Natural killer cell (primary cell): ENCODE measurements at regions not wholly inside any gene's neighbourhood (a gene's known extent, or its start where the extent isn't known, plus 50 kb on each side); places are given as distances from the start of the nearest gene placed in this dataset.

Experiments used
- ATAC-seq, 3 donors: fragments of 150-1000 bp in 2 of 3; fragments of 200-7000 bp in 1 of 3; cut with Tn5 transposase; 1 replicate in 1 of 3; 2 replicates in 2 of 3; pipeline ENCODE4 v1.10.0; 2021; ENCODE audit warnings: mild to moderate bottlenecking in 2 of 3, moderate library complexity in 2 of 3
- DNase-seq, 2 donors: peaks; one replicate each; pipeline versions ENCODE4 v3.0.0 to v3.0.0-alpha.2; 2013 to 2021; ENCODE audit warnings: mixed read lengths in 1 of 2
- H3K27ac ChIP-seq: one replicate; pipeline ENCODE4 v1.5.1; 2013; ENCODE audit warnings: mild to moderate bottlenecking, low read length
- H3K27me3 ChIP-seq: one replicate; pipeline ENCODE4 v1.6.1; 2013; ENCODE audit warnings: low read length; ENCODE audit not compliant: control insufficient read depth, insufficient read depth
- H3K36me3 ChIP-seq: one replicate; pipeline ENCODE4 v1.6.1; 2013; ENCODE audit warnings: low read length; ENCODE audit not compliant: control insufficient read depth, insufficient read depth
- H3K4me1 ChIP-seq: one replicate; pipeline ENCODE4 v1.6.1; 2013; ENCODE audit warnings: low read length; ENCODE audit not compliant: control insufficient read depth, insufficient read depth
- H3K4me3 ChIP-seq: one replicate; pipeline ENCODE4 v1.5.1; 2013; ENCODE audit warnings: low read length
- H3K9me3 ChIP-seq: one replicate; pipeline ENCODE4 v1.6.1; 2013; ENCODE audit warnings: low read length; ENCODE audit not compliant: control insufficient read depth, insufficient read depth
- H3K27ac Mint-ChIP-seq, 2 donors: one replicate each; pipeline ENCODE4 v1.8.0; 2022; ENCODE audit warnings: mild to moderate bottlenecking in 2 of 2, mixed read lengths in 2 of 2, moderate library complexity in 1 of 2
- H3K27me3 Mint-ChIP-seq, 2 donors: one replicate each; pipeline ENCODE4 v1.8.0; 2022; ENCODE audit warnings: low read depth in 2 of 2, mixed read lengths in 2 of 2
- H3K36me3 Mint-ChIP-seq: one replicate; pipeline ENCODE4 v1.8.0; 2022; ENCODE audit warnings: mixed read lengths
- H3K4me1 Mint-ChIP-seq, 2 donors: one replicate each; pipeline ENCODE4 v1.8.0; 2022; ENCODE audit warnings: mixed read lengths in 2 of 2
- H3K4me3 Mint-ChIP-seq: one replicate; pipeline ENCODE4 v1.8.0; 2022; ENCODE audit warnings: mild to moderate bottlenecking, moderate library complexity, mixed read lengths
- H3K9me3 Mint-ChIP-seq, 2 donors: one replicate each; pipeline ENCODE4 v1.8.0; 2022; ENCODE audit warnings: mixed read lengths in 2 of 2
- CTCF ChIP-seq: fragments of 200-600 bp; IDR thresholded peaks from one replicate; pipeline ENCODE4 v1.8.0; 2022; ENCODE audit warnings: antibody characterized with exemption
- WGBS: methylation state at CpG from one replicate; pipeline ENCODE4 v1.1.7; 2013; ENCODE audit warnings: missing lambda C conversion rate; ENCODE audit not compliant: insufficient coverage; 5-methylcytosine and 5-hydroxymethylcytosine counted together
- intact Hi-C: fragments of 100-400 bp; cut with micrococcal nuclease; formaldehyde crosslinking; loops from one replicate; pipeline ENCODE4 v1.14.2; 2022

GRCh38 chr6:91171754-91172462, 585.0 kb upstream of the MAP3K7 start:
- WGBS = 66% methylated on average over 7 of the region's 7 CpGs
- Mint-ChIP-seq H3K27ac (no peak overlapping the region), H3K4me3 (no peak overlapping the region), H3K4me1 (no peaks in the 10 kb centered on the region), H3K36me3 (no peaks in the 10 kb centered on the region), H3K9me3 (peaks cover 0 to 3% of the 10 kb centered on the region in 2 donors), H3K27me3 (no peaks in the 10 kb centered on the region)
- Histone ChIP-seq H3K36me3 (no peaks in the 10 kb centered on the region), H3K4me3 (no peak overlapping the region), H3K4me1 (no peaks in the 10 kb centered on the region), H3K27me3 (no peaks in the 10 kb centered on the region), H3K9me3 (no peaks in the 10 kb centered on the region), H3K27ac (no peak overlapping the region)
- intact Hi-C loops = no loop called here
- TF ChIP-seq CTCF = no peak
- no peak for DNase-seq
- no peak for ATAC-seq

- WGBS = 79% methylated on average over 3 of the region's 3 CpGs
- Mint-ChIP-seq H3K9me3 (no peaks in the 10 kb centered on the region), H3K36me3 (no peaks in the 10 kb centered on the region), H3K4me3 (no peak overlapping the region), H3K27ac (no peak overlapping the region), H3K27me3 (no peaks in the 10 kb centered on the region), H3K4me1 (no peaks in the 10 kb centered on the region)
- H3K36me3 ChIP-seq = no peaks in the 10 kb centered on the region
- no peak overlapping the region for H3K27ac ChIP-seq
- H3K27me3 ChIP-seq = no peaks in the 10 kb centered on the region
- intact Hi-C loops = no loop called here
- no peaks in the 10 kb centered on the region for H3K9me3 ChIP-seq
- DNase-seq = no peak
- H3K4me1 ChIP-seq = no peaks in the 10 kb centered on the region
- ATAC-seq = no peak
- no peak for TF ChIP-seq CTCF
- no peak overlapping the region for H3K4me3 ChIP-seq
Measured at GRCh38 chr6:91167846-91168245, 581.0 kb upstream of the MAP3K7 start.

GRCh38 chr6:91166271-91167046, 579.6 kb upstream of the MAP3K7 start:
- WGBS = 85% methylated on average over 7 of the region's 11 CpGs
- intact Hi-C loops = no loop called here

More at GRCh38 chr6:91166271-91167046, 579.6 kb upstream of the MAP3K7 start:
- no peaks in the 10 kb centered on the region for H3K9me3 ChIP-seq
- Mint-ChIP-seq H3K4me3 (no peak overlapping the region), H3K27me3 (no peaks in the 10 kb centered on the region), H3K27ac (no peak overlapping the region), H3K36me3 (no peaks in the 10 kb centered on the region), H3K9me3 (no peaks in the 10 kb centered on the region), H3K4me1 (no peaks in the 10 kb centered on the region)
- no peak overlapping the region for H3K27ac ChIP-seq
- TF ChIP-seq CTCF = no peak
- no peaks in the 10 kb centered on the region for H3K27me3 ChIP-seq
- no peaks in the 10 kb centered on the region for H3K4me1 ChIP-seq
- ATAC-seq (no peak), DNase-seq (no peak)
- no peaks in the 10 kb centered on the region for H3K36me3 ChIP-seq
- no peak overlapping the region for H3K4me3 ChIP-seq
